ENCODE measurements at regions not wholly inside any gene's neighbourhood (a gene's known extent, or its start where the extent isn't known, plus 50 kb on each side); places are given as distances from the start of the nearest gene placed in this dataset.
"Not testable (repeated sequence)": the region's sequence is repeated elsewhere in the genome, so short reads cannot be mapped to it uniquely, and the experiment has no call there.

GRCh38 chr2:113368581-113368980 is 68.9 kb upstream of the ZNG1B start:
- not testable (repeated sequence) for TF ChIP-seq CTCF (IDR thresholded peaks at IDR 0.05; ENCODE audit: low read length); EZH2 (IDR thresholded peaks at IDR 0.05; ENCODE audit: borderline replicate concordance, low read length)
